Fibroblast of skin of back (primary cell): ENCODE measurements at regions not wholly inside any gene's neighbourhood (a gene's known extent, or its start where the extent isn't known, plus 50 kb on each side); places are given as distances from the start of the nearest gene placed in this dataset.
"Not testable (repeated sequence)": the region's sequence is repeated elsewhere in the genome, so short reads cannot be mapped to it uniquely, and the experiment has no call there.

Experiments
- DNase-seq: peaks from one replicate; pipeline ENCODE4 v3.0.0-alpha.2; 2013

GRCh38 chr16:88247583-88247966 is 135.2 kb upstream of the ZNF469 start:
- not testable (repeated sequence) for DNase-seq

DNA sequence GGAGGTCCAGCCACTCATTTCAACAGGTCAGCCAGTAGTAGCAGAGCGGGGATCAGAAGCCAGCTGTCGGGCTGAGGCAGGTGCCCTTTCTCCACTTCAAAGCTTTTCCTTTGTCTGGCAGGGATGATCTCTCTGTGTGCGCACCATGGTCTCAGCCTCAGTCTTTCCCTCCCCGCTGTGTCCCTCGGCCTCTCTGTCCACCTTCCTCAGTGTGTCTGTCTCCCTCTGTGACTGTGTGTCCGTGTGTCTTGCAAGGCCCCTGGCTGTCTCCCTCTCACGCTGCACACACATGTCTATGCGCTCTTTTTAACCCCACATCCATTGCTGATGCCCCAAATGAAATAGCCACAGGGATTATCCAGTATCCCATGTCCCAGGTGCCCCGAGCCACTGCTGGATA is 134.0 kb upstream of the ZNF469 start:
- not testable (repeated sequence) for DNase-seq

DNA sequence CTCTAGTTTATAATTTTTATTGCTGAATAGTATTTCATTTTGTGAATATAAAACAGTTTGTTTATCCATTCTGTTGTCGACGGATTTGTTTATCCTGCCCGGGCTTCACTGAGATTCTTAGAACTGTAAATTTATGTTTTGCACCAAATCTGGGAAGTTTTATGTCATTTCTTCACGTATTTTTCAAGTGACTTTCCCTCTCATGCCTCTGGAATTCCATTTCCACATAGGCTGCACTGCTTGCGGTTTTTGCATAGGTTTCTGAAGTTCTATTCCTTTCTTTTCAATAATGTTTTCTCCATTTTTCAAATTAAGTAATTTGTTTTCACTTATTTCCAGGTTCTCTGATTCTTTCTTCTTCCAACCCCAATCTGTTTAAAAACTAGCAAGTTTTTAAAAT is 132.4 kb upstream of the ZNF469 start:
- DNase-seq: not testable (repeated sequence)

GRCh38 chr16:88252057-88252794 is 130.5 kb upstream of the ZNF469 start:
- DNase-seq: not testable (repeated sequence)

DNA sequence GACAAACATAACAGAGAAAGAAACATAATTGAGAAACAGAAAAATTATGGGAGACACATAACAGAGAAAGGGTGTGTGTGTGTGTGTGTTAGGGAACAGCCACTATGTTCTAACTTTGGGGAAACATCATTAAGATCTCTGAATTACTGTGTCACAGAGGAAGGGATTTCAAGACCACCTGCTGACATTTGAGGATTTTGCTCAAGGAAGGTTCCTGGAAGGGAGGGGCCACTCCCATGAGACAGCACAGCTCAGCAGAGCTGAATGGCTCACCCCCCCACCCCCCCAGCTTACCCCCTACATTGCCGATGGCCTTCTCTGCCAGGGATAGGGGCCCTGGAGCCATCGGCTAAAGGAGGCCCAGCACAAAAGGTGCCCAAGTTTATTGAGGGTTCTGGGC is 124.6 kb upstream of the ZNF469 start:
- DNase-seq: not testable (repeated sequence)

DNA sequence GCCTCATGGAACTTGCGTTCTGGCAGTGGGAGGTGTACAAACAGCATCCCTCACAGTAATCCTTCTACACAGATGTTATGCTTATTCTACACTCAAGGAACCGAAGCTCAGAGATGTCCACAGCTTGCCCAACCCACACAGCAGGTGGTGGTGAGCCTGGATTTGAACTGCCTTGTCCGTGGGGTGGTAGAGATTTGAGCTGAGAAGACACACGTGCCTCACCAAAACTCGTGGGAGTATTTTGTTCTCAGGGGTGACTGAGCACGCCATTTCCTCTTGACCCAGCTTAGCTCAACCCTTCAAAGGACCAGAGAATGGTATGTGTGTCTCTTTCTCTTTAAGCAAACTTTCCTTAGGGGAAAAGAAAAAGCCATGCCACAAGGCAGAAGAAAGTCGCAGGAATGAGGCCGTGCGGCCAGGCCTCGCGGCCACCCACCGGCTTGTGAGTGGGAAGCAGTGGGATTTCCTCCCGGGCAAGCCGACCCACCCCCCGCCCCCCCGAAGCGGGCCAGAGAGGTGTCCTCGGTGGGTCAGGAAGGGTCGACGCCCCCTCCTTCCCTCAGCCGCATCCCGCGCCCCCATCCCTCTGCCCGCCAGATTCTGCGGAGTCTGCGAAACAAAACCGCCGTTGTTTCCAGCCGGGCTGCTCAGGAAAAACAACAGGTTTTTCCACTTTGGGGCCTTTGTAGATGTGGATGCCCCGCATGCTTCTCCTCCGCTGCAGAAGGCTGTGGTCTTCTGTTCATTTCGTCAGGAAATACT is 123.8 kb upstream of the ZNF469 start:
- DNase-seq: not testable (repeated sequence)

- DNase-seq: not testable (repeated sequence)
These were observed 123.2 kb upstream of the ZNF469 start for GRCh38 chr16:88259538-88259937.

DNA sequence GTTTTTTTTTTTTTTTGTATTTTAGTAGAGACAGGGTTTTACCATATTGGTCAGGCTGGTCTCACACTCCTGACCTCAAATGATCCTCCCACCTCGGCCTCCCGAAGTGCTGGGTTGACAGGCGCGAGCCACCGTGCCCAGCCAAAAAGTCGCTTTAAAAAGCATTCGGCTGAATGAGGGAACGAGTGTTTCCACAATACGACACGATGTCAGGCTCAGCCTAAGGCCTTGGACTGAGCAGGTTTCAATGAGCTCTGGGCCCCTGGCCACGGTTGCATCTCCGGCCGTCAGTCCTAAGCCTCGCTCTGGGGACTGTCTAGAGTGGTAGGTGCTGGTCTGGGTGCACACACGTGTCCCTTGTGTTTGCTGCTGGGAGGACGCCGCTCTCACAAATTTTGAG is 122.6 kb upstream of the ZNF469 start:
- not testable (repeated sequence) for DNase-seq

DNA sequence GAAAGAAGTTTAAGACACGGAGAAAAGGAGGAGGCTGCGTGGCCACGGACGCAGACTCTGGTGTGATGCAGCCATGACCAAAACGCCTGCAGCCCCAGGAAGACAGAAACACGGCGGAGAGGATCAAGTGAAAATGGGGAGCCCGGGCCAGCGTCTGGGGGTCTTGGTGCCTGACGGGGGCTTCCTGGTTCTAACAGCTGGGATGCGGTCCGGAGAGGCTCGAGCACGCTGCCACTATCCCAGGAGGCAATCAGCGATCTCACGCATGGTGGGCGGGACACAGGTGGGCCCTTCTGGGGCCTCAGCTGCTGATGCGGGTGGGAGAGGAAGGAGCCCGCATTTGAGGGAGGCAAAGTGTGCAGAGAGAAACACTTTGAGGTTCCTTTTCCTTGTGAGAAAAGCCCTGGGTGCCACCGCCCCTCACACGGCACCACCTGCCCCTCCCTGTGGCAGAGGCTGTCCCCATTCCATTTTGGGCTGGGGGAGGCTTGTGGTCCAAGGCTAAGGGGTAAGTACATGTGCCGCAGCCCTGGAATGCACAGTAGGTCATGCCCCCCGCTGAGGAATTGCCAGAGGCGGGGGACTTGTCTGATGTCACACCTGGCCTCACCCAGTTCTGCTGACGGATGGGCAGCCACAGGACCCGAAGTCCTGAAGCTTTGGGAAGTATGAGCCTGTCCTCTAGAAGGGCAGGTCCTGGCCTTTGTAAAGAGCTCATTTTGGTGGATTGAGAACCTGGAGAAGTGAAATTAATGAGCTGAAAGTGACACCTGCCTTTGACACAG is 121.7 kb upstream of the ZNF469 start:
- not testable (repeated sequence) for DNase-seq

GRCh38 chr16:88261814-88262605 is 120.7 kb upstream of the ZNF469 start:
- not testable (repeated sequence) for DNase-seq

DNA sequence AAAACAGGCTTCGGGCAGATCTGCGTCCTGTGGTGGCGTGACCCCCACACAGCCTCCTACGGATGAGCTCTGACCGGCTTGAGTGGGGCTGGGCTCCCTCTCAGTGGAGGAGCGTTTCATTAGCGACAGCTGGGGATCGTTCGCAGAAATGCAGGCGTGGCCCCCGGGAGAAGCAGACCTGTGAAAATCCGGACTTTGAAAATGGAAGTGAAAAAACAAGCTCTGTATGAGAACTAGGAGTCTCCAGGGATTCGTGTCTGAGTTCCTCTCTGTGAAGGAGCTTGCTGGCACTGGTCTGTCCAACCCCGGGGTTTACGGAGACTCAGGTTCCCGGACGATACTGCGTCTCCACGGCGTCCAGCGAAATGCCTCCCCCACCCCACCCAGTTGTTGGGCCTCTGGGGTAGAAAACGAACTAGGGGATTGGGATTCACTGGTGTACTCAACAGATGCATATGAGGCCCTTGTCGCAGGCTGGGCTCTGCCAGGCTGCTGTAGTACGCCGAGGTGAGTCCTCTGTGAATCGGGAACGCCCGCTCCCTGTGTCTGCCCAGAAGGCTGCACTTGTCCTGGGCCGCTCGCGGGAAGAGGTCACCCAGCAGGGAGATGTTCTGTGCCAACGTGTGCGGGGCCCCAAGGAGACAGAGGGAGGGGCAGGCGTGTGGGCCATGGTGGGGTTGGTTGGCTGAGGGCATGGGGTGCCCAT is 119.7 kb upstream of the ZNF469 start:
- peak; percentile 46 for DNase-seq

DNA sequence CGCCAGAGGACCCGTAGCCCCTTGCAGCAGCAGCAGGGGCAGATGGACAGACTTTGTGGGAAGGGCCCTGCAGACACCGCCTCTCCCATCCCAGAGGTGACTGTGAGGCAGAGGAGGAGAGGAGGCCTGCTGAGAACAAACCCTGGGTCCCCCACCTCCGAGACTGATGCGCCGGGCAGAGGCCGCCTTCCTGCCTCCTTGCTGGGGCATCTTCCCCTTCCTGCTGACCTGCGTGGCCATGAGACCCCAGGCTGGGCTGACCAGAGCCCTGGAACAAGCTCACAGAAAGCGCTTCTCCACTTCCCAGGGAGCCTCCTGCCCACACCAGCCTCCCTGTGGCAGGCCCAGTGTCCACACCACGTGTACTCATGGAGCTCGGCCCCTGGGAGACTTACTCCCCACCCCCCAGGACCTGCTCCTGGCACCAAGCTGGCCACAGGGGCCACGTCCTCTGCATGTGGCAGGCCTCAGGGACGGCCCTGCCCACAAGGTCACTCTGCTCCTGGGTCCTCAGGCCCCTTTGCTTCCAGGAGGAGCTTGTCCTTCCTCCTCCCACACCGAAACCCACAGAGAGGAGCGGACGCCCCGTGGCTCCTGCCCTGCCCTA is 119.0 kb upstream of the ZNF469 start:
- DNase-seq: not testable (repeated sequence)

- DNase-seq: peak; percentile 96
These were observed 118.0 kb upstream of the ZNF469 start for GRCh38 chr16:88264641-88265285.

GRCh38 chr16:88265286-88265938 is 117.3 kb upstream of the ZNF469 start:
- not testable (repeated sequence) for DNase-seq

DNA sequence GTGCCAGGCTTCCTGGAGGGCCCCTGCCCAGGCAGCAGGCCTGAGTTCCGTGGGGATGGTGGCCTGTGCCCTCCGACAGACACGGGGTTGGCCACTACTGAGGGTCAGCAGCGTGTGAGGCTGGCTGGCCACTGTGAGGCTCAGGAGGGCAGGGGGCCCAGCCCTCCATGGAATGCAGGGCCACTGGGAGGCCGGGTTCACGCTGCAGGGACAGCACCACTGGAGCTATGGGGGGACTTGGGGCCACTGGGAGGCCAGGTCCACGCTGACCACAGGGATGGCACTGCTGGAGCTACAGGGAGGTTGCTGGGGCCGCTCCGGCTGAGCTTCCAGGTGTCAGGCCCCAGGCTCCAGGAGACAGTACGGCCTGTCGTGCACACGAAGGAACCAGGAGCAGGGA is 116.7 kb upstream of the ZNF469 start:
- DNase-seq: not testable (repeated sequence)

GRCh38 chr16:88266935-88267551 is 115.7 kb upstream of the ZNF469 start:
- DNase-seq: not testable (repeated sequence)

GRCh38 chr16:88268186-88268970 is 114.4 kb upstream of the ZNF469 start:
- DNase-seq: not testable (repeated sequence)

- DNase-seq: peak; percentile 74
These were observed 112.5 kb upstream of the ZNF469 start for GRCh38 chr16:88270171-88270790.
